ENCODE measurements at regions not wholly inside any gene's neighbourhood (a gene's known extent, or its start where the extent isn't known, plus 50 kb on each side); places are given as distances from the start of the nearest gene placed in this dataset.

GRCh38 chr14:32022525-32022924 is 54.6 kb upstream of the ARHGAP5 start:
- Histone ChIP-seq H3K4me3 (ENCODE audit: low read depth, low read length) (no peak overlapping the region), H3K27me3 (ENCODE audit: control insufficient read depth, insufficient read depth, low read length) (no peaks in the 10 kb centered on the region), H3K36me3 (ENCODE audit: control insufficient read depth, insufficient read depth, low read length) (no peaks in the 10 kb centered on the region)
- DNase-seq (ENCODE audit: low read depth): no peak
- TF ChIP-seq CTCF (IDR thresholded peaks at IDR 0.05; ENCODE audit: insufficient read depth, low read length, poor library complexity, severe bottlenecking): no peak

- TF ChIP-seq CTCF (IDR thresholded peaks at IDR 0.05; ENCODE audit: insufficient read depth, low read length, poor library complexity, severe bottlenecking): no peak
- H3K4me3 ChIP-seq (ENCODE audit: low read depth, low read length): no peak overlapping the region
- DNase-seq (ENCODE audit: low read depth): no peak
- no peaks in the 10 kb centered on the region for H3K36me3 ChIP-seq (ENCODE audit: control insufficient read depth, insufficient read depth, low read length)
- no peaks in the 10 kb centered on the region for H3K27me3 ChIP-seq (ENCODE audit: control insufficient read depth, insufficient read depth, low read length)
These were observed 54.1 kb upstream of the ARHGAP5 start for GRCh38 chr14:32022938-32023466.

- Histone ChIP-seq H3K4me3 (ENCODE audit: low read depth, low read length) (no peak overlapping the region), H3K27me3 (ENCODE audit: control insufficient read depth, insufficient read depth, low read length) (no peaks in the 10 kb centered on the region), H3K36me3 (ENCODE audit: control insufficient read depth, insufficient read depth, low read length) (no peaks in the 10 kb centered on the region)
- DNase-seq (ENCODE audit: low read depth): no peak
- no peak for TF ChIP-seq CTCF (IDR thresholded peaks at IDR 0.05; ENCODE audit: insufficient read depth, low read length, poor library complexity, severe bottlenecking)
These were observed 53.6 kb upstream of the ARHGAP5 start for GRCh38 chr14:32023540-32023939.

- Histone ChIP-seq H3K4me3 (ENCODE audit: low read depth, low read length) (no peak overlapping the region), H3K36me3 (ENCODE audit: control insufficient read depth, insufficient read depth, low read length) (no peaks in the 10 kb centered on the region), H3K27me3 (ENCODE audit: control insufficient read depth, insufficient read depth, low read length) (no peaks in the 10 kb centered on the region)
- no peak for TF ChIP-seq CTCF (IDR thresholded peaks at IDR 0.05; ENCODE audit: insufficient read depth, low read length, poor library complexity, severe bottlenecking)
- DNase-seq (ENCODE audit: low read depth): peak; percentile 90
These were observed 49.7 kb upstream of the ARHGAP5 start for GRCh38 chr14:32027255-32027939.

Measured in kidney epithelial cell (primary cell).